ENCODE measurements at regions not wholly inside any gene's neighbourhood (a gene's known extent, or its start where the extent isn't known, plus 50 kb on each side); places are given as distances from the start of the nearest gene placed in this dataset.

- TF ChIP-seq CTCF (conservative IDR thresholded peaks at IDR 0.05): no peak
- TF ChIP-seq ZFX (IDR thresholded peaks at IDR 0.05): no peak
Observed at GRCh38 chr20:17109307-17109706, 117.5 kb upstream of the PCSK2 start.
